Kasumi-1 (cell line): ENCODE measurements at regions not wholly inside any gene's neighbourhood (a gene's known extent, or its start where the extent isn't known, plus 50 kb on each side); places are given as distances from the start of the nearest gene placed in this dataset.

Experiments
- DNase-seq, 2 experiments: peaks; one replicate each; lab custom pipeline; 2025; lab: John Stamatoyannopoulos, UW

GRCh38 chr14:40487824-40488223 lies 1055.6 kb upstream of the FBXO33 start:
- no peak for DNase-seq

GRCh38 chr14:40485688-40486087 lies 1053.5 kb upstream of the FBXO33 start:
- no peak for DNase-seq

GRCh38 chr14:40476005-40476404 lies 1043.8 kb upstream of the FBXO33 start:
- no peak for DNase-seq

GRCh38 chr14:40467969-40468368 lies 1035.7 kb upstream of the FBXO33 start:
- DNase-seq, result no peak

- DNase-seq, result no peak
These were observed 1032.3 kb upstream of the FBXO33 start for GRCh38 chr14:40464531-40464930.

- no peak for DNase-seq
These were observed 1031.7 kb upstream of the FBXO33 start for GRCh38 chr14:40463886-40464285.

- no peak for DNase-seq
These were observed 1020.4 kb upstream of the FBXO33 start for GRCh38 chr14:40452674-40453073.

GRCh38 chr14:40447017-40447416 lies 1014.8 kb upstream of the FBXO33 start:
- DNase-seq, result no peak

GRCh38 chr14:40445020-40445419 lies 1012.8 kb upstream of the FBXO33 start:
- no peak for DNase-seq

- no peak for DNase-seq
These were observed 1004.3 kb upstream of the FBXO33 start for GRCh38 chr14:40436551-40436950.

GRCh38 chr14:40417777-40418401 lies 985.7 kb upstream of the FBXO33 start:
- peak; percentile 66 to 68 for DNase-seq

- DNase-seq, result no peak
These were observed 984.3 kb upstream of the FBXO33 start for GRCh38 chr14:40416565-40416964.

GRCh38 chr14:40414386-40414785 lies 982.2 kb upstream of the FBXO33 start:
- no peak for DNase-seq

- no peak for DNase-seq
These were observed 980.9 kb upstream of the FBXO33 start for GRCh38 chr14:40413136-40413535.

GRCh38 chr14:40410708-40411107 lies 978.5 kb upstream of the FBXO33 start:
- DNase-seq, result no peak

GRCh38 chr14:40402957-40403356 lies 970.7 kb upstream of the FBXO33 start:
- no peak for DNase-seq

GRCh38 chr14:40398981-40399380 lies 966.7 kb upstream of the FBXO33 start:
- DNase-seq, result no peak

GRCh38 chr14:40394634-40395340 lies 962.6 kb upstream of the FBXO33 start:
- no peak for DNase-seq

- no peak for DNase-seq
These were observed 960.9 kb upstream of the FBXO33 start for GRCh38 chr14:40393143-40393542.

- no peak for DNase-seq
These were observed 954.2 kb upstream of the FBXO33 start for GRCh38 chr14:40386433-40386832.

GRCh38 chr14:40374221-40374620 lies 942.0 kb upstream of the FBXO33 start:
- no peak for DNase-seq

- no peak for DNase-seq
These were observed 938.8 kb upstream of the FBXO33 start for GRCh38 chr14:40371011-40371410.

GRCh38 chr14:40368314-40368713 lies 936.1 kb upstream of the FBXO33 start:
- DNase-seq, result no peak

GRCh38 chr14:40367717-40368116 lies 935.5 kb upstream of the FBXO33 start:
- DNase-seq, result no peak
